C4-2B (cell line): ENCODE measurements at regions not wholly inside any gene's neighbourhood (a gene's known extent, or its start where the extent isn't known, plus 50 kb on each side); places are given as distances from the start of the nearest gene placed in this dataset.
"Not testable (repeated sequence)": the region's sequence is repeated elsewhere in the genome, so short reads cannot be mapped to it uniquely, and the experiment has no call there.

Experiments
- H3K27ac ChIP-seq: fragments of 450-650 bp; 2 replicates; pipeline ENCODE4 v1.5.1; 2017
- CTCF ChIP-seq: fragments of 450-650 bp; conservative IDR thresholded peaks from 2 replicates; pipeline ENCODE4 v1.5.1; 2017; ENCODE audit warnings: mild to moderate bottlenecking
- ZFX ChIP-seq: fragments of 450-650 bp; IDR thresholded peaks from 2 replicates; pipeline ENCODE4 v1.6.1; 2017

- no peak overlapping the region for H3K27ac ChIP-seq
- TF ChIP-seq CTCF (no peak), ZFX (no peak)
These were observed 367.6 kb downstream of the HGF start for GRCh38 chr7:81402227-81402626.

GRCh38 chr7:81399471-81399870 lies 370.4 kb downstream of the HGF start:
- TF ChIP-seq CTCF (no peak), ZFX (no peak)
- no peak overlapping the region for H3K27ac ChIP-seq

GRCh38 chr7:81394029-81394428 lies 375.8 kb downstream of the HGF start:
- H3K27ac ChIP-seq = no peak overlapping the region
- no peak for TF ChIP-seq ZFX
- TF ChIP-seq CTCF = no peak

- no peak overlapping the region for H3K27ac ChIP-seq
- TF ChIP-seq ZFX (no peak), CTCF (no peak)
These were observed 376.8 kb downstream of the HGF start for GRCh38 chr7:81393018-81393417.

DNA sequence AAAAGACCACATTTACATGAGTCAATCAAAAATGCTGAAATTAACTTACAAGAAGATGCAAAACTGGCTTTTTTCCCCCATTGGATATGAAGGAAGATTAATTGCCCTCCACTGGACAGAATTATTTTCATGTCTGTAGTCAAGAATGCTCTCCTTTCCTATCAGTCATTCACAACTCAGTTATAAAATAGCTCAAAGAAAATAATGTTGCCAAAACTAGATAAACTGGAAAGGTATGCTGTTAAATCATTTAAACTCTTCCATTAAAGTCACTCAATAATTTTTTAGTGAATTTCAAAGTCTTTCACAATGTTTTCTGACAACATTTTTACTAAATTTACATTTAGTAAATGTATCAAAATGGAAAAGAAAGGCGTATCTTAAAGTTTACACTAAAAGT lies 384.5 kb downstream of the HGF start:
- TF ChIP-seq CTCF = no peak
- no peak for TF ChIP-seq ZFX
- H3K27ac ChIP-seq = no peak overlapping the region

GRCh38 chr7:81383846-81384245 lies 386.0 kb downstream of the HGF start:
- TF ChIP-seq ZFX (no peak), CTCF (no peak)
- no peak overlapping the region for H3K27ac ChIP-seq

DNA sequence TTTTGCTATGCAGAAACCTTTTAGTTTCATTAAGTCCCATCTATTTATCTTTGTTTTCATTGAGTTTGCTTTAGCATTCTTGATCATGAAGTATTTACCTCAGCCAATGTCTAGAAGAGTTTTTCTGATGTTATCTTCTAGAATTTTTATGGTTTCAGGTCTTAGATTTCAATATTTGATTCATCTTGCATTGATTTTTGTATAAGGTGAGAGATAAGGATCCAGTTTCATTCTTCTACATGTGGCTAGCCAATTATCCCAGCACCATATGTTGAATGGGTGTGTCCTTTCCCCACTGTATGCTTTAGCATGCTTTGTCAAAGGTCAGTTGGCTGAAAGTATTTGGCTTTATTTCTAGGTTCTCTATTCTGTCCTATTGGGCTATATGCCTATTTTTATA lies 395.2 kb downstream of the HGF start:
- not testable (repeated sequence) for H3K27ac ChIP-seq

DNA sequence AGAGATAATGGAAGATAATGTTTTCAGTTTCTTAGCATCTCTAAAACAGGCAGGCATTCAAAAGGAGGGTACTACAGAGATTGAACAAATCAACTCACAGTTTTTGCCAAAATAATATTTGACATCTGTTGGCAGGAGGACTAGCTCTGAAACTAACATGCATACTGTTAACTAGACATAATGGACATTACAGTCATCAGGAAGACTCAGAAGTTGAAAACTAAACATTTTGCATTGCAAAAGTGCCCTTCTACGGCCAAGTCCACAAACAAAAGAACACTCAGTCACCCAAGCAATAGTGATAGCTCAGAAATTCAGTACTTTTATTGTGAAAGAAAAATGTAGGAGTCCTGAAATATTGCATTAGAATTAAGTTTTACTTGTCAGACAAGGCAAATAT lies 399.0 kb downstream of the HGF start:
- no peak for TF ChIP-seq ZFX
- TF ChIP-seq CTCF = no peak
- H3K27ac ChIP-seq = no peak overlapping the region
